Astrocyte (in vitro differentiated cells and primary cell): ENCODE measurements at regions not wholly inside any gene's neighbourhood (a gene's known extent, or its start where the extent isn't known, plus 50 kb on each side); places are given as distances from the start of the nearest gene placed in this dataset.
"Not testable (repeated sequence)": the region's sequence is repeated elsewhere in the genome, so short reads cannot be mapped to it uniquely, and the experiment has no call there.

ENCODE experiments used
- DNase-seq: peaks from one replicate; pipeline ENCODE4 v3.0.0-alpha.2; 2010; ENCODE audit warnings: low read depth
- FAIRE-seq: peaks from 2 replicates; lab custom pipeline; 2011; peaks lifted over from hg19 to GRCh38; lab: Jason Lieb, UNC
- H2AFZ ChIP-seq: 2 replicates; pipeline ENCODE4 v1.6.0; 2012; ENCODE audit warnings: low read depth, low read length, inconsistent platforms
- H3K27ac ChIP-seq: 2 replicates; pipeline ENCODE4 v1.5.1; 2011; ENCODE audit warnings: low read depth, low read length, inconsistent platforms
- H3K27me3 ChIP-seq: 2 replicates; pipeline ENCODE4 v1.6.0; 2011; ENCODE audit warnings: low read length, inconsistent platforms; ENCODE audit not compliant: insufficient read depth
- H3K36me3 ChIP-seq: 2 replicates; pipeline ENCODE4 v1.5.1; 2011; ENCODE audit warnings: low read length, inconsistent platforms; ENCODE audit not compliant: insufficient read depth
- H3K4me1 ChIP-seq: 2 replicates; pipeline ENCODE4 v1.5.1; 2011; ENCODE audit warnings: low read length, inconsistent platforms; ENCODE audit not compliant: insufficient read depth
- H3K4me2 ChIP-seq: 2 replicates; pipeline ENCODE4 v1.6.0; 2012; ENCODE audit warnings: low read length, inconsistent platforms
- H3K4me3 ChIP-seq: 2 replicates; pipeline ENCODE4 v1.5.1; 2011; ENCODE audit warnings: low read depth, mild to moderate bottlenecking, low read length, inconsistent platforms; ENCODE audit not compliant: insufficient read depth
- H3K79me2 ChIP-seq: 2 replicates; pipeline ENCODE4 v1.6.0; 2012; ENCODE audit warnings: mild to moderate bottlenecking, low read length, inconsistent platforms; ENCODE audit not compliant: insufficient read depth
- H3K9ac ChIP-seq: 2 replicates; pipeline ENCODE4 v1.6.0; 2012; ENCODE audit warnings: mild to moderate bottlenecking, low read length, inconsistent platforms
- H3K9me3 ChIP-seq: 2 replicates; pipeline ENCODE4 v1.5.1; 2012; ENCODE audit warnings: low read depth, mild to moderate bottlenecking, low read length, inconsistent platforms; ENCODE audit not compliant: insufficient read depth
- H4K20me1 ChIP-seq: 2 replicates; pipeline ENCODE4 v1.6.0; 2012; ENCODE audit warnings: low read length, inconsistent platforms; ENCODE audit not compliant: insufficient read depth
- H3K27ac Mint-ChIP-seq: one replicate; pipeline ENCODE4 v1.8.0; 2021; ENCODE audit warnings: mild to moderate bottlenecking, mixed read lengths; ENCODE audit not compliant: unreplicated experiment
- H3K27me3 Mint-ChIP-seq: one replicate; pipeline ENCODE4 v1.8.0; 2021; ENCODE audit warnings: low read depth, mixed read lengths; ENCODE audit not compliant: unreplicated experiment
- H3K36me3 Mint-ChIP-seq: one replicate; pipeline ENCODE4 v1.8.0; 2021; ENCODE audit warnings: low read depth, mixed read lengths; ENCODE audit not compliant: unreplicated experiment
- H3K4me1 Mint-ChIP-seq: one replicate; pipeline ENCODE4 v1.8.0; 2021; ENCODE audit warnings: low read depth, mixed read lengths; ENCODE audit not compliant: unreplicated experiment
- H3K4me3 Mint-ChIP-seq: one replicate; pipeline ENCODE4 v1.8.0; 2021; ENCODE audit warnings: mild to moderate bottlenecking, moderate library complexity, mixed read lengths; ENCODE audit not compliant: unreplicated experiment
- H3K9me3 Mint-ChIP-seq: one replicate; pipeline ENCODE4 v1.8.0; 2021; ENCODE audit warnings: mild to moderate bottlenecking, mixed read lengths; ENCODE audit not compliant: unreplicated experiment
- CTCF ChIP-seq: IDR thresholded peaks from 2 replicates; pipeline ENCODE4 v1.5.1; 2011; ENCODE audit warnings: low read depth, mild to moderate bottlenecking, inconsistent platforms, low read length, moderate library complexity; ENCODE audit not compliant: insufficient read depth
- EZH2 ChIP-seq: IDR thresholded peaks from 2 replicates; pipeline ENCODE4 v1.6.1; 2012; ENCODE audit warnings: mild to moderate bottlenecking, low read length, inconsistent platforms; ENCODE audit not compliant: insufficient read depth

GRCh38 chr22:23394525-23395326 is 185.4 kb downstream of the IGLL1 start:
- Histone ChIP-seq H3K4me3 (no peak overlapping the region), H3K9ac (no peak overlapping the region), H3K27me3 (no peaks in the 10 kb centered on the region), H4K20me1 (no peaks in the 10 kb centered on the region), H3K27ac (no peak overlapping the region), H2AFZ (no peak overlapping the region), H3K4me1 (no peaks in the 10 kb centered on the region), H3K36me3 (no peaks in the 10 kb centered on the region), H3K79me2 (no peaks in the 10 kb centered on the region), H3K4me2 (no peak overlapping the region), H3K9me3 (no peaks in the 10 kb centered on the region)
- H3K27me3 Mint-ChIP-seq = peaks cover 18% of the 10 kb centered on the region
- no peaks in the 10 kb centered on the region for H3K9me3 Mint-ChIP-seq
- H3K4me3 Mint-ChIP-seq = no peak overlapping the region
- DNase-seq (no peak), FAIRE-seq (no peak)
- H3K36me3 Mint-ChIP-seq = no peaks in the 10 kb centered on the region
- no peak overlapping the region for H3K27ac Mint-ChIP-seq
- peaks cover 4% of the 10 kb centered on the region for H3K4me1 Mint-ChIP-seq
- TF ChIP-seq CTCF (no peak), EZH2 (no peak)

GRCh38 chr22:23393721-23394320 is 186.3 kb downstream of the IGLL1 start:
- Mint-ChIP-seq H3K4me3 (no peak overlapping the region), H3K4me1 (peaks cover 4% of the 10 kb centered on the region), H3K36me3 (no peaks in the 10 kb centered on the region), H3K9me3 (no peaks in the 10 kb centered on the region), H3K27me3 (peaks cover 21% of the 10 kb centered on the region), H3K27ac (no peak overlapping the region)
- no peaks in the 10 kb centered on the region for H3K79me2 ChIP-seq
- DNase-seq = no peak
- H3K27me3 ChIP-seq = no peaks in the 10 kb centered on the region
- TF ChIP-seq EZH2 (no peak), CTCF (no peak)
- no peak overlapping the region for H3K4me3 ChIP-seq
- H3K4me2 ChIP-seq = no peak overlapping the region
- FAIRE-seq = no peak
- no peaks in the 10 kb centered on the region for H4K20me1 ChIP-seq
- H2AFZ ChIP-seq = no peak overlapping the region
- H3K27ac ChIP-seq = no peak overlapping the region
- no peaks in the 10 kb centered on the region for H3K36me3 ChIP-seq
- H3K4me1 ChIP-seq = no peaks in the 10 kb centered on the region
- no peak overlapping the region for H3K9ac ChIP-seq
- no peaks in the 10 kb centered on the region for H3K9me3 ChIP-seq

GRCh38 chr22:23393199-23393598 is 186.9 kb downstream of the IGLL1 start:
- H3K36me3 Mint-ChIP-seq, H3K9me3 ChIP-seq, FAIRE-seq, H3K4me1 ChIP-seq, H3K27ac ChIP-seq, H2AFZ ChIP-seq, H4K20me1 ChIP-seq, H3K4me2 ChIP-seq, H3K27me3 ChIP-seq, DNase-seq, H3K9me3 Mint-ChIP-seq, H3K36me3 ChIP-seq, H3K9ac ChIP-seq, H3K4me1 Mint-ChIP-seq, H3K4me3 ChIP-seq, H3K4me3 Mint-ChIP-seq, H3K27ac Mint-ChIP-seq, H3K79me2 ChIP-seq: not testable (repeated sequence)
- peaks cover 21% of the 10 kb centered on the region for H3K27me3 Mint-ChIP-seq
